ENCODE measurements at regions not wholly inside any gene's neighbourhood (a gene's known extent, or its start where the extent isn't known, plus 50 kb on each side); places are given as distances from the start of the nearest gene placed in this dataset.

DNA sequence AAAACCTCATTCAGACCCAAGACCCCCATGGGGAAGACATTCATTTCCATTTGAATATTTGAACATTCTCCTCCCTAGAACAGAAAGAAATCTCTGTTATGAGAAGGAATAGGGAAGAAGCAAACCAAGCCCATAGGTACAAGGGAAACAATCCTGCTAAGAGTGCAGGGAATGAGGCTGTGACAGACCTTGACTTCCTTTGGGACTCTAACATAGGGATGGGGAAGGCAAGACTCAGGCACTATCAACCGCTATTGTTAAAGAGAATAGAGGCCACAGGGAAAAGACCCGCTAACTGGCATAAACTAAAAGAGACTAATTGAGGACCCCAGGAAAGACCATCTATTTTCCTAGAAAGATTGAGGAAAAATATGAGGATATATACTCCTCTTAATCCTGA is 117.8 kb upstream of the BRINP3 start:
- 96% methylated on average over 2 of the region's 2 CpGs for WGBS
- Histone ChIP-seq H3K27ac (replicated peaks in 1 of 4) (no peak overlapping the region), H3K27me3 (no peaks in the 10 kb centered on the region), H3K9me3 (no peaks in the 10 kb centered on the region), H3K4me3 (no peak overlapping the region), H3K36me3 (no peaks in the 10 kb centered on the region), H3K4me1 (no peaks in the 10 kb centered on the region)
- TF ChIP-seq CTCF (IDR thresholded peaks at IDR 0.05) (no peak), POLR2AphosphoS5 (IDR thresholded peaks at IDR 0.05) (no peak), EP300 (IDR thresholded peaks at IDR 0.05) (no peak), POLR2A (IDR thresholded peaks at IDR 0.05; ENCODE audit: low read depth) (no peak)
- intact Hi-C loops (cut with DNase I): no loop called here
- no peak for DNase-seq (ENCODE audit: extremely low spot score)

- DNase-seq (ENCODE audit: extremely low spot score): no peak
These were observed 119.6 kb upstream of the BRINP3 start for GRCh38 chr1:190597294-190597693.

DNA sequence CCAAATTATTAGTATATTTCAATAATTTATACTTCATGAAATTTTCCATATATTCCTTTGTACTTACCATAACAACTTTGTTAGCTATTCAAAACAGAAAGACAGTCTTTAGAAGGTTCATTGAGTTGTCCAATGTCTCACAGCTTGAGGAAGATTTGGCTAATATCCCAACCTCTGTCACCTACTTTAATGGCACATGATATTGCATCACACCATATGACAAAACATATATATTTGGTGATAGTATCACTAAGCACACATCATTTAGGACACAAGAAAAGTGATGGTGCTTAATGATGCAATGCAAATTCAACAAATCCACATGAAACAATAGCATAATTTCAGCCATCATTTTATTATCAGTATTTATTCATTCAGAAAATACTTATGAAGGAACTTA is 122.0 kb upstream of the BRINP3 start:
- intact Hi-C loops (cut with DNase I): no loop called here

More at GRCh38 chr1:190597294-190597693, 119.6 kb upstream of the BRINP3 start:
- no peaks in the 10 kb centered on the region for H3K9me3 ChIP-seq
- intact Hi-C loops (cut with DNase I): no loop called here
- no peaks in the 10 kb centered on the region for H3K36me3 ChIP-seq
- H3K27me3 ChIP-seq: no peaks in the 10 kb centered on the region
- H3K4me3 ChIP-seq: no peak overlapping the region
- WGBS: 12% methylated on average over 1 of the region's 1 CpG
- no peaks in the 10 kb centered on the region for H3K4me1 ChIP-seq
- H3K27ac ChIP-seq (replicated peaks in 1 of 4): no peak overlapping the region
- no peak for TF ChIP-seq POLR2AphosphoS5 (IDR thresholded peaks at IDR 0.05)
- TF ChIP-seq EP300 (IDR thresholded peaks at IDR 0.05): no peak
- TF ChIP-seq CTCF (IDR thresholded peaks at IDR 0.05): no peak
- TF ChIP-seq POLR2A (IDR thresholded peaks at IDR 0.05; ENCODE audit: low read depth): no peak

DNA sequence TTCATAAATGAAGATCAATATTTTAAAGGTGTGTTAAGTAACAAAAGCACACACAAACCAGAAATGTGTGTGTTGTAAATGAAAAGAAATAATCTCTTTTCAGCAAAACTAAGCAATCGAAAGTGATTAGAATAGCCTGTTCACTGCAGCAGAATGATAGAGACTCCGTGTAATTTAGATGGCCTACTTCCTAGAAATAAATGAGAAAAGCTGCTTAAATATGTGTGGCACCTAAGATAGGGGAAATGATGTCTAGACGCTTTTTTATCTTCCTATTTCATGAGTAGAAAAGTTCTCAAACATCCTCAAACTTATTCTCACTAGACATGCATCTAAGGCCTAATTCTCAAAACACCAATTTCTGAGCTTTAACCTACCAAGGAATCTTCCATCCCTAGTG is 124.7 kb upstream of the BRINP3 start:
- no peak overlapping the region for H3K27ac ChIP-seq (replicated peaks in 1 of 4)
- TF ChIP-seq CTCF (IDR thresholded peaks at IDR 0.05): no peak
- TF ChIP-seq POLR2A (IDR thresholded peaks at IDR 0.05; ENCODE audit: low read depth): no peak
- no peak for TF ChIP-seq POLR2AphosphoS5 (IDR thresholded peaks at IDR 0.05)
- no peak for TF ChIP-seq EP300 (IDR thresholded peaks at IDR 0.05)
- H3K9me3 ChIP-seq: no peaks in the 10 kb centered on the region
- intact Hi-C loops (cut with DNase I): no loop called here
- no peaks in the 10 kb centered on the region for H3K36me3 ChIP-seq
- H3K4me1 ChIP-seq: no peaks in the 10 kb centered on the region
- no peaks in the 10 kb centered on the region for H3K27me3 ChIP-seq
- H3K4me3 ChIP-seq: no peak overlapping the region
- DNase-seq (ENCODE audit: extremely low spot score): no peak
- WGBS: 61% methylated on average over 3 of the region's 3 CpGs

More for the DNA sequence above, 122.0 kb upstream of the BRINP3 start:
- Histone ChIP-seq H3K36me3 (no peaks in the 10 kb centered on the region), H3K27me3 (no peaks in the 10 kb centered on the region), H3K27ac (replicated peaks in 1 of 4) (no peak overlapping the region), H3K9me3 (no peaks in the 10 kb centered on the region), H3K4me1 (no peaks in the 10 kb centered on the region), H3K4me3 (no peak overlapping the region)
- TF ChIP-seq POLR2A (IDR thresholded peaks at IDR 0.05; ENCODE audit: low read depth) (no peak), CTCF (IDR thresholded peaks at IDR 0.05) (no peak), POLR2AphosphoS5 (IDR thresholded peaks at IDR 0.05) (no peak), EP300 (IDR thresholded peaks at IDR 0.05) (no peak)
- no peak for DNase-seq (ENCODE audit: extremely low spot score)

DNA sequence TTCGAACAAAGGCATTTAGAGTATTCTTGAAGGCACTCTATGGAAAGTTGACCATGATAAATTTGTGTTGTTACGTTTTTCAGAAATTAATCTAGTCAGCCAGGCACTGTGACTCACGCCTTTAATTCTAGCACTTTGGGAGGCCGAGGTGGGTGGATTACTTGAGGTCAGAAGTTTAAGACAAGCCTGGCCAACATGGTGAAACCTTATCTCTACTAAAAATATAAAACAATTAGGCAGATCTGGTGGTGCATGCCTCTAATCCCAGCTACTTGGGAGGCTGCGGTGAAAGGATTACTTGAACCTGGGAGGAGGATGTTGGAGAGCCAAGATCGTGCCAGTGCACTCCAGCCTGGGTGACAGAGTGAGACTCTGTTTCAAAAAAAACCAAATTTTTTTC is 130.6 kb upstream of the BRINP3 start:
- 82% methylated on average over 6 of the region's 6 CpGs for WGBS
- H3K4me3 ChIP-seq: no peak overlapping the region
- intact Hi-C loops (cut with DNase I): no loop called here
- no peak for DNase-seq (ENCODE audit: extremely low spot score)
- H3K36me3 ChIP-seq: no peaks in the 10 kb centered on the region
- TF ChIP-seq CTCF (IDR thresholded peaks at IDR 0.05): no peak
- TF ChIP-seq POLR2AphosphoS5 (IDR thresholded peaks at IDR 0.05): no peak
- TF ChIP-seq POLR2A (IDR thresholded peaks at IDR 0.05; ENCODE audit: low read depth): no peak
- no peak for TF ChIP-seq EP300 (IDR thresholded peaks at IDR 0.05)
- no peaks in the 10 kb centered on the region for H3K9me3 ChIP-seq
- no peak overlapping the region for H3K27ac ChIP-seq (replicated peaks in 1 of 4)
- no peaks in the 10 kb centered on the region for H3K4me1 ChIP-seq
- no peaks in the 10 kb centered on the region for H3K27me3 ChIP-seq
